ENCODE measurements at regions not wholly inside any gene's neighbourhood (a gene's known extent, or its start where the extent isn't known, plus 50 kb on each side); places are given as distances from the start of the nearest gene placed in this dataset.

- no peaks in the 10 kb centered on the region for H3K36me3 ChIP-seq (ENCODE audit: low read depth)
- no peaks in the 10 kb centered on the region for H3K9me3 ChIP-seq (ENCODE audit: severe bottlenecking)
- H3K4me3 ChIP-seq (ENCODE audit: severe bottlenecking) = no peak overlapping the region
- TF ChIP-seq CTCF (IDR thresholded peaks at IDR 0.05; ENCODE audit: poor library complexity, severe bottlenecking) = no peak
- ATAC-seq (ENCODE audit: low read depth) = no peak
- DNase-seq (ENCODE audit: low spot score) = no peak
- H3K4me1 ChIP-seq (ENCODE audit: insufficient read depth, poor library complexity, severe bottlenecking) = no peaks in the 10 kb centered on the region
- no peaks in the 10 kb centered on the region for H3K27me3 ChIP-seq (ENCODE audit: insufficient read depth, poor library complexity, severe bottlenecking)
- no peak overlapping the region for H3K27ac ChIP-seq (ENCODE audit: poor library complexity, severe bottlenecking)
These were observed 113.0 kb downstream of the MMRN1 start for GRCh38 chr4:90007494-90008167.

GRCh38 chr4:90012918-90013317 is 114.3 kb upstream of the CCSER1 start:
- H3K27me3 ChIP-seq (ENCODE audit: insufficient read depth, poor library complexity, severe bottlenecking) = no peaks in the 10 kb centered on the region
- no peak overlapping the region for H3K27ac ChIP-seq (ENCODE audit: poor library complexity, severe bottlenecking)
- H3K4me1 ChIP-seq (ENCODE audit: insufficient read depth, poor library complexity, severe bottlenecking) = no peaks in the 10 kb centered on the region
- DNase-seq (ENCODE audit: low spot score) = no peak
- no peak for ATAC-seq (ENCODE audit: low read depth)
- TF ChIP-seq CTCF (IDR thresholded peaks at IDR 0.05; ENCODE audit: poor library complexity, severe bottlenecking) = no peak
- H3K36me3 ChIP-seq (ENCODE audit: low read depth) = no peaks in the 10 kb centered on the region
- no peaks in the 10 kb centered on the region for H3K9me3 ChIP-seq (ENCODE audit: severe bottlenecking)
- no peak overlapping the region for H3K4me3 ChIP-seq (ENCODE audit: severe bottlenecking)

- H3K4me3 ChIP-seq (ENCODE audit: severe bottlenecking) = no peak overlapping the region
- H3K27ac ChIP-seq (ENCODE audit: poor library complexity, severe bottlenecking) = no peak overlapping the region
- H3K9me3 ChIP-seq (ENCODE audit: severe bottlenecking) = no peaks in the 10 kb centered on the region
- ATAC-seq (ENCODE audit: low read depth) = no peak
- no peaks in the 10 kb centered on the region for H3K27me3 ChIP-seq (ENCODE audit: insufficient read depth, poor library complexity, severe bottlenecking)
- no peaks in the 10 kb centered on the region for H3K4me1 ChIP-seq (ENCODE audit: insufficient read depth, poor library complexity, severe bottlenecking)
- no peak for DNase-seq (ENCODE audit: low spot score)
- no peaks in the 10 kb centered on the region for H3K36me3 ChIP-seq (ENCODE audit: low read depth)
- no peak for TF ChIP-seq CTCF (IDR thresholded peaks at IDR 0.05; ENCODE audit: poor library complexity, severe bottlenecking)
These were observed 102.7 kb upstream of the CCSER1 start for GRCh38 chr4:90024519-90024918.

GRCh38 chr4:90025248-90025647 is 101.9 kb upstream of the CCSER1 start:
- H3K27ac ChIP-seq (ENCODE audit: poor library complexity, severe bottlenecking) = no peak overlapping the region
- no peaks in the 10 kb centered on the region for H3K27me3 ChIP-seq (ENCODE audit: insufficient read depth, poor library complexity, severe bottlenecking)
- TF ChIP-seq CTCF (IDR thresholded peaks at IDR 0.05; ENCODE audit: poor library complexity, severe bottlenecking) = peak; percentile 57
- H3K9me3 ChIP-seq (ENCODE audit: severe bottlenecking) = no peaks in the 10 kb centered on the region
- DNase-seq (ENCODE audit: low spot score) (no peak), ATAC-seq (ENCODE audit: low read depth) (no peak)
- H3K4me3 ChIP-seq (ENCODE audit: severe bottlenecking) = no peak overlapping the region
- no peaks in the 10 kb centered on the region for H3K4me1 ChIP-seq (ENCODE audit: insufficient read depth, poor library complexity, severe bottlenecking)
- no peaks in the 10 kb centered on the region for H3K36me3 ChIP-seq (ENCODE audit: low read depth)

- no peak overlapping the region for H3K27ac ChIP-seq (ENCODE audit: poor library complexity, severe bottlenecking)
These were observed 99.6 kb upstream of the CCSER1 start for GRCh38 chr4:90027565-90027964.

More at GRCh38 chr4:90027565-90027964, 99.6 kb upstream of the CCSER1 start:
- no peak for TF ChIP-seq CTCF (IDR thresholded peaks at IDR 0.05; ENCODE audit: poor library complexity, severe bottlenecking)
- Histone ChIP-seq H3K4me3 (ENCODE audit: severe bottlenecking) (no peak overlapping the region), H3K4me1 (ENCODE audit: insufficient read depth, poor library complexity, severe bottlenecking) (no peaks in the 10 kb centered on the region), H3K27me3 (ENCODE audit: insufficient read depth, poor library complexity, severe bottlenecking) (no peaks in the 10 kb centered on the region), H3K36me3 (ENCODE audit: low read depth) (no peaks in the 10 kb centered on the region), H3K9me3 (ENCODE audit: severe bottlenecking) (no peaks in the 10 kb centered on the region)
- DNase-seq (ENCODE audit: low spot score) (no peak), ATAC-seq (ENCODE audit: low read depth) (no peak)

All from RWPE2 (cell line).